Epithelial cell of prostate (primary cell): ENCODE measurements at regions not wholly inside any gene's neighbourhood (a gene's known extent, or its start where the extent isn't known, plus 50 kb on each side); places are given as distances from the start of the nearest gene placed in this dataset.
"Not testable (repeated sequence)": the region's sequence is repeated elsewhere in the genome, so short reads cannot be mapped to it uniquely, and the experiment has no call there.

Experiments
- DNase-seq: peaks from one replicate; pipeline ENCODE4 v3.0.0-alpha.2; 2011; ENCODE audit warnings: low read depth, low spot score
- H3K27ac ChIP-seq: fragments of 450-650 bp; 2 replicates; pipeline ENCODE4 v1.5.1; 2017; ENCODE audit warnings: mild to moderate bottlenecking

- no peak overlapping the region for H3K27ac ChIP-seq
- no peak for DNase-seq
Measured at GRCh38 chr17:70276906-70277305, 107.6 kb downstream of the KCNJ2 start.

GRCh38 chr17:70278844-70279462 is 109.6 kb downstream of the KCNJ2 start:
- no peak for DNase-seq
- no peak overlapping the region for H3K27ac ChIP-seq

- H3K27ac ChIP-seq, result no peak overlapping the region
- no peak for DNase-seq
Measured at GRCh38 chr17:70286391-70286790, 117.1 kb downstream of the KCNJ2 start.

- no peak overlapping the region for H3K27ac ChIP-seq
- DNase-seq, result peak; percentile 12
Measured at GRCh38 chr17:70288540-70289290, 119.4 kb downstream of the KCNJ2 start.

GRCh38 chr17:70290770-70291169 is 121.4 kb downstream of the KCNJ2 start:
- no peak overlapping the region for H3K27ac ChIP-seq
- no peak for DNase-seq

- H3K27ac ChIP-seq, result no peak overlapping the region
- DNase-seq, result no peak
Measured at GRCh38 chr17:70292366-70292765, 123.0 kb downstream of the KCNJ2 start.

GRCh38 chr17:70293564-70294310 is 124.4 kb downstream of the KCNJ2 start:
- not testable (repeated sequence) for H3K27ac ChIP-seq, DNase-seq

GRCh38 chr17:70295329-70295728 is 126.0 kb downstream of the KCNJ2 start:
- DNase-seq, result no peak
- no peak overlapping the region for H3K27ac ChIP-seq

GRCh38 chr17:70295731-70296130 is 126.4 kb downstream of the KCNJ2 start:
- no peak overlapping the region for H3K27ac ChIP-seq

GRCh38 chr17:70296456-70296855 is 127.1 kb downstream of the KCNJ2 start:
- no peak overlapping the region for H3K27ac ChIP-seq
- no peak for DNase-seq

More at GRCh38 chr17:70295731-70296130, 126.4 kb downstream of the KCNJ2 start:
- DNase-seq, result no peak

GRCh38 chr17:70297397-70297796 is 128.1 kb downstream of the KCNJ2 start:
- no peak for DNase-seq

GRCh38 chr17:70298929-70299531 is 129.7 kb downstream of the KCNJ2 start:
- H3K27ac ChIP-seq, result no peak overlapping the region
- DNase-seq, result no peak

More at GRCh38 chr17:70297397-70297796, 128.1 kb downstream of the KCNJ2 start:
- H3K27ac ChIP-seq, result no peak overlapping the region

GRCh38 chr17:70307430-70308225 is 138.3 kb downstream of the KCNJ2 start:
- no peak overlapping the region for H3K27ac ChIP-seq
- no peak for DNase-seq

- H3K27ac ChIP-seq, result no peak overlapping the region
- no peak for DNase-seq
Measured at GRCh38 chr17:70308618-70309017, 139.3 kb downstream of the KCNJ2 start.

GRCh38 chr17:70310221-70310672 is 140.9 kb downstream of the KCNJ2 start:
- no peak for DNase-seq
- no peak overlapping the region for H3K27ac ChIP-seq

GRCh38 chr17:70313086-70313852 is 143.9 kb downstream of the KCNJ2 start:
- no peak overlapping the region for H3K27ac ChIP-seq
- no peak for DNase-seq

GRCh38 chr17:70314096-70314495 is 144.8 kb downstream of the KCNJ2 start:
- H3K27ac ChIP-seq, result no peak overlapping the region
- no peak for DNase-seq

- H3K27ac ChIP-seq, result no peak overlapping the region
- no peak for DNase-seq
Measured at GRCh38 chr17:70314506-70314905, 145.2 kb downstream of the KCNJ2 start.

- no peak for DNase-seq
- no peak overlapping the region for H3K27ac ChIP-seq
Measured at GRCh38 chr17:70317421-70317820, 148.1 kb downstream of the KCNJ2 start.
